ENCODE measurements at regions not wholly inside any gene's neighbourhood (a gene's known extent, or its start where the extent isn't known, plus 50 kb on each side); places are given as distances from the start of the nearest gene placed in this dataset.

DNA sequence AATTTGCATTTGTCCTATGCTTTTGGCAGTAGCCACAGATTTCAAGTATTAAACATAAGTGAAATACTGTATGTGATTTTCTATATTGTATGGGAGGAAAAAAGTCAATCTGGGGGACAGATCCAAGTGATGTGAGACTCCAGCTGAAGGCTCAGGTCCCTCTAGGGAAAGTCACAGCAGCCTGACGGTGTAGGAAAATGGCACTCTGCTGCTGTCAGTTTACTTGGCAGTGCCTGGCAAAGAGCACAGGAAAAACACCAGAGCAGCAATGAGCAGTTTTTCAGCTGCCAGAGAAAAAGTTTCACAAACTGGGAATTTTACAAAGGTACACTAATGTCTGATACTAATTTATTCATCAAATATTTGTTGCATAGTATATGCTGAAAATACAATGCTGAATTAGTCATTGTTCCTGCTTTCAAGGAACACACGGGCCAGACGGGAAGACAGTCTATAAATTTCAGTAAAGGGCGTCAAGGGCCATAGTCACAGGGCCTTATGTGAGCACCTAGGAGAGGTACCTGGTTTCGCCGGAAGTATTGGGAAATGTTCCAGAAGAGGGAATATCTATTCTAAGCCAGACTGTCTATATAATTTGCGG is 66.2 kb upstream of the SLC38A2 start:
- no peak for DNase-seq (ENCODE audit: low read depth in 4 of 4, low spot score in 3 of 4)

DNA sequence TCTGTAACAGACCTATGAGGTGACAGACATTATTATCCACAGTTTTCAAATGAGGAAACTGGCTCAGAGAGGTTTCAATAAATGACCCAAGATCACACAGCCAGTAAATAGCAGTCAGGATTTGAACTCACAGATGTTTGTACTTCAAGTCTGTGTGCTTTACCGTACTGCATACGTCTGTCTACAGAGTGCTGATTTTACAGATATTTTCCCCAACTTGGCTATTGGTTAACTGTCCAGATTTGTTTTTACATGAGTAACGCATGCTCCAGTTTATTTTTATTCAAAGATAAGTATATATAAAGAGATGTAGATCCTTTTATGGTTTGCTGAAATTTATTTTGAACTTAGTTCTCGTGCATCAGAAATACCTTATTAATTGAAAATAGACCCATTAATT is 65.7 kb upstream of the SLC38A2 start:
- DNase-seq (ENCODE audit: low read depth in 4 of 4, low spot score in 3 of 4): no peak

DNA sequence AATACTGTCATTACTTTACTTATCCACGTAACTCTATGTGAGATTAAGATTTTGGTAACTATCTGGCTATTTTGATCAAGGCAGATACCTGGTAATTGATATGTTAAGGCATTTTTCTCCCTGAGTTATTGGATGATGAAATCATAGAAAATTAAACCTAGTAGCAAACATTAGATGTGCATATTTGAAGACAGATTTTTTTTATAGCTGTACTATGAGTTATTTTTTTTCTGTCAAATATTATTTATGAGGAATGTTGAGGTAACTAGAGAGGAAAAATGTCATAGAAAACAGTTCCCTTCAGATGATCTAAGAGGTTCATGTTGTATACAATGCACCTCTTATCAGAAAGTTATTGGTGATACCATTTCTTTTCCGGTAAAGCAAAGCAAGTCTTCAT is 64.9 kb upstream of the SLC38A2 start:
- DNase-seq (ENCODE audit: low read depth in 4 of 4, low spot score in 3 of 4): no peak

DNA sequence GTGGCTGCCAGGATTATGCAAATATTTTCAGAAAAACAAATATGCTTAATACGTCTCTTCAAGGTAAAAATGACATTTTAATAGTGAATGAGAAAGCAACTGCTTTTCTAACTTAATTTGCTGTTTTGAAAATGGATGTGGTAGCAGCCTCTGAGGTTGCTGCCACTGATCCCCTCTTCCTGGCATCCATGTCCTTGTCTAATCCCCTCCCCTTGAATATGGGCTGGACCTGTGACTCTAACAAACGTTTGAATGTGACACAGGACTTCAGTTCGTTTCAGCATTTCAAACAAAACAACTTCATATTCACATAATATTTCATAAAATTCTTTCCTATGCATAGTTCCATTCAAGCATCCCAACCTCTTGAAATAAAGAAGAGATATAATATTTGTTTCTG is 64.2 kb upstream of the SLC38A2 start:
- no peak for DNase-seq (ENCODE audit: low read depth in 4 of 4, low spot score in 3 of 4)

DNA sequence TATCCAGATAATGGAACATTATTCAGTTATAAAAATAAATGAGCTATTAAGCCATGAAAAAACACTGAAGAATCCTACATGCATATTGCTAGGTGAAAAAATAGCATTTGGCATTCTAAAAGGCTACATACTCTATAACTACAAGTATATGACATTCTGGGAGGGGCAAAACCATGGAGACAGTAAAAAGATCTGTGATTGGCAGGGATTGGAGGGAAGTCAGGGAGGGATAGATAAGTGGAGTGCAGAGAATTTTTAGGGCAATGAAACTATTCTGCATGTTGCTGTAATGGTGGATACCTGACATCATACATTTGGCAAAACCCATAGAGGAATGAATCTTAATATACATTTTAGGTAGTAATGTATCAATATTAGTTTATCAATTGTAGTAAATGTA is 63.1 kb upstream of the SLC38A2 start:
- DNase-seq (ENCODE audit: low read depth in 4 of 4, low spot score in 3 of 4): no peak

DNA sequence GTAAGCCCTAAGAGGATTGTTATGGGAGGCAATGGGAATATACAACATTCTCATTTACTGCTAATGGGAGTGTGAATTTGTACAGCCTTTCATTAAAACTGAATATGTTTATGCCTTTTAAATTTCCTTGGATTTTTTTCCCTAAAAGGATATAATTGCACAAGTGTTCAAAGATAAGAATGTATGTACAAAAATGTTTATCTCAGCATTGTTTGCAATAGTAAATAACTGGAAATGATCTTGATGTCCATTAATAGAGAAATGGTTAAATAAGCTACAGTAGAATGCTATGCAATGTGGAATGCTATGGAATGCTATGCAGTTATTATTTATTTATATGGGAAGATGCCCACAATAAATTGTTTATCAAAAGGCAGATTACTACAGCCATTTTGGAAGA is 62.5 kb upstream of the SLC38A2 start:
- DNase-seq (ENCODE audit: low read depth in 4 of 4, low spot score in 3 of 4): no peak

DNA sequence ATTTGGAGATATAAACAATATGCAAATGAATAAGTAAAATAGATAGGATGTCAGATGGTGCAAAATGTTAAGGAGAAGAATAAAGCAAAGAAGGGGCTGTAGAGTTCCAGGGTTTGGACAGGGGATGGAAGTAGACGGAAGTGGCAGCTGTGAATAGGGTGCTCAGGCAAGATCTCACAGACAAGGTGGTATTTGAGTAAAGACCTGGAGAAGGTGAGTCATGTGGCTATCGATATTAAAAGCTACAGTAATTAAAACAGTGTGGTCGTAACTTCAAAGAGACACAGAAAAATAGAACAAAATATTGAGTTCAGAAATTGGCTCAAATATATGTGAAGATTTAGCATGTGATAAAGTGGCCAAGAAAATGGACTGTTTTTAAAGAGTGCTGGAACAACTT is 61.3 kb upstream of the SLC38A2 start:
- DNase-seq (ENCODE audit: low read depth in 4 of 4, low spot score in 3 of 4): no peak

DNA sequence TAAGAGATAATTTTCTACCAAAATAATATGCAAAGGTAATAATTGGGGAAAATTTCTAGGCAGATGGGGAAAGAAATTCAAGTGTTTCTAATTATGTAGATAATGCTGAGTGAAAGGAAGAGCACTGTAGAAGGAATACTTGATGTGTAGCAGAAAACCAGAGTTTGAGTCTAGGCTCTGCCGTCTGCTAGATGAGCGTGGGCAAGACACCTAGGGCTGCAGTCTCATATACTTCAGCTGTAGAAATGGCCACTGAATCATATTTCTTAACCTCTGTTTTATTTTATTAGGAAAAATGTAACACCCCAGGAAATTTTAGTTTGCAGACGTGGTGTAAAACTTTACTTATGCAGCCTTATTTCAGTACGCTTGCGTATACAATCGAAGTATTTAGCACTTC is 59.8 kb upstream of the SLC38A2 start:
- no peak for DNase-seq (ENCODE audit: low read depth in 4 of 4, low spot score in 3 of 4)

DNA sequence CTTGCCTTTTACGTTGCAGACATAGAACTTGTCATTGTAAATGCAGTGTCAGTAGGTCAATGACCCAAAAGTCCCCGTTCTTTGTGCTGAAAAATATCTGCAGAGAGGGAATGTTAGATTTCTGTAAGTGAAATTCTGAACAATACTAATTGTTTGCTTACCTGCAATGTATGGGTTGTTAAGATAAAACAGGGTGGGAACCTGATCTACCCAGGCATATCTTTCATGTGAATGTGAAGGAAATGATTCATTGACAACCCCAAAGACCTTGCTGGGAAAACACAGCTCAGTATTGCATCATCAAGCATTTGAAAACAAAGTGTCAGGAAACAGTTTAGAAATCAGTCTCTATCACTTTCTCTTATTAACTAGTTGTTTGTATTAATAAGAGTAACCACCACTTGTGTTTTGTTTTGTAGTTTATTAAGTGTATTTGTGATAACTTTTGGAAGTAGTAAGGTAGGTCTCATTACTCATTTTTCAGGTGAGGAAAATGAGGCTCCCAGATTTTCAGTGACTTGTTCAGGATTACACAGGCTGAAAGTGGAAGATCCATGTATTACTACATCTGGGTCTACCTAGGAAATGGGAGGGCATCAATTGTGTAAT is 57.9 kb upstream of the SLC38A2 start:
- no peak for DNase-seq (ENCODE audit: low read depth in 4 of 4, low spot score in 3 of 4)
